ENCODE measurements at regions not wholly inside any gene's neighbourhood (a gene's known extent, or its start where the extent isn't known, plus 50 kb on each side); places are given as distances from the start of the nearest gene placed in this dataset.

DNA sequence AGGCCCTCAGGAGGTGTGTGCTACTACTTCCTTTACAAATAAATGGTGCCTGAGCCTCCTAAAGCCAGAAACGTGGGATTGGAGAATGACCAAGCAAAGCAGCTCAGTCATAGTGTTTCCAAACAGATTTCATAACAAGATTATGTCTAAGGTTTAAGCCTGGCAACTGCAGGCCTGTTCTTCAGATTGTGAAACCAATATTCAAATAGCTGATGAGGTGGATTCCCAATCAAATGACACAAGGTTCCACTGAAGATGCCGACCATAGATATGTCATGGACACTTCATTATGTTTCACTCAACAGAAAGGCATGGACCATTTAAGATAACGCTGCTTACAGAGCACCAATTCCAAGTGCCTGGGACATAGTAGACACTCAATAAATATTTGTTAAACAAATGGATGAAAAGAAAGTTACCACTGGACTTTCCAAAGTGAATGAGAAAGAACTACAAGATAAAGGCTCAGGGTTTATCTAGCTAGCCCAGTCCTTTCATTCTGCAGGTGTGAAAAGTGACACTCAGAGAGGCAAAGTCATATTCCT, 189.5 kb downstream of the ACTL7B start:
- Mint-ChIP-seq H3K4me1 (ENCODE audit: low read depth) (no peaks in the 10 kb centered on the region), H3K9me3 (ENCODE audit: low read depth) (no peaks in the 10 kb centered on the region), H3K36me3 (no peaks in the 10 kb centered on the region), H3K27me3 (no peaks in the 10 kb centered on the region), H3K4me3 (no peak overlapping the region), H3K27ac (no peak overlapping the region)

DNA sequence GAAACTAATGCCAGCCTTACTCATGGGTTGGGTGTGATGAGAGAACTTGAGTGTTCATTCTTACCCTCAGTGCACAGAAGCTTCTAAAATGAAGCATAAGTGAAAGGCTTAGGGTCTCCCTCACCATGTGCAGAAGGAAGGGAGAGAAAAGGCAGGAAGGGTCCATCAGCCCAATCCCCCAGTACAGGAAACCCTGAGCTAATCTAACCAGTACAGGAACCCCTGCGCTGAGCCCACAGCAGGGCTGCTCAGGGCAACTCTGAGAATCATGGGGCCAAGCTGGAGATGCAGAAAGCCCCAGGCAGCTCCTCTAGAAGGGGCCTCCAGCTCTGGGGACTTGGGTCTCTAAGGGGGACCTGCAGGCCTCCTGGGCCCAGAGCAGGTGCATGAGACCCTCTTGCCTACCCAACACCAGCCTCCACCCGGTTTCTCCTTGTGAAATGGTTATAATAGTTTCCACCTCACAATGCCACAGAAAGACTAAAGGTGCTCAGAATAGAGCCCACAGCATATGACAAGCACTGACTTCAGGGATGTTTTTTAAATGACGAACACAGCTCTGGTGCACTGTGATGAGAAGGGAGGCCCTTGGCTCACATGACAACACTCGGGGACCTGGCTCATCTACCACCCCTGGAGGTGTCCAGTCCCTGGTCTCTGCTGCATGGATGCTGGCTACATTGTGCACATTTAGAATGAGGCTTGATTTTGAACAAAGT, 190.1 kb downstream of the ACTL7B start:
- Mint-ChIP-seq H3K27me3 (no peaks in the 10 kb centered on the region), H3K4me3 (no peak overlapping the region), H3K27ac (no peak overlapping the region), H3K4me1 (ENCODE audit: low read depth) (no peaks in the 10 kb centered on the region), H3K36me3 (no peaks in the 10 kb centered on the region), H3K9me3 (ENCODE audit: low read depth) (no peaks in the 10 kb centered on the region)

GRCh38 chr9:108664309-108665255, 191.2 kb downstream of the ACTL7B start:
- Mint-ChIP-seq H3K9me3 (ENCODE audit: low read depth) (no peaks in the 10 kb centered on the region), H3K4me3 (no peak overlapping the region), H3K27ac (no peak overlapping the region), H3K27me3 (no peaks in the 10 kb centered on the region), H3K36me3 (peaks cover 2% of the 10 kb centered on the region), H3K4me1 (ENCODE audit: low read depth) (no peaks in the 10 kb centered on the region)

- H3K4me1 Mint-ChIP-seq (ENCODE audit: low read depth): no peaks in the 10 kb centered on the region
- no peak overlapping the region for H3K4me3 Mint-ChIP-seq
- no peak overlapping the region for H3K27ac Mint-ChIP-seq
- H3K9me3 Mint-ChIP-seq (ENCODE audit: low read depth): no peaks in the 10 kb centered on the region
- no peaks in the 10 kb centered on the region for H3K27me3 Mint-ChIP-seq
- H3K36me3 Mint-ChIP-seq: peaks cover 4% of the 10 kb centered on the region
Observed at GRCh38 chr9:108663422-108663821, 192.4 kb downstream of the ACTL7B start.

DNA sequence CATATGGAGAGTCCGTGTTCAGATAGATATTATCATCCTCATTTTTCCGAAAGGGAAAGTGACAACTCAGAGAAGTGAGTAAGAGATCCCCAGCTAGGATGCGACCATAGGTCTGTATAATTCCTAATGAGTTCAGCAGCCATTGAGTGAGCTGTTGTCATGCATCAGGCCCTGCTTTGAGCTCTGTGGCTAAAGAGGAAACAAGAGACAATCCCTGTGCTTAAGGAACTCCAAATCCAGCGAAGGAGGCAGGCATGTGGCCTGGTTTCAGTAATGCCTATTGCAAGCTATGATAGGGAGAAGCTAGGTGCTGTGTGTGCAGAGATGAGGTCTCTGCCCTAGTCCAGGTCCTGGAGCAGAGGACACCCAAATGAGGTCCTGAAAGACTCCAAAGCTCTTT, 192.8 kb downstream of the ACTL7B start:
- Mint-ChIP-seq H3K36me3 (peaks cover 4% of the 10 kb centered on the region), H3K4me3 (no peak overlapping the region), H3K9me3 (ENCODE audit: low read depth) (no peaks in the 10 kb centered on the region), H3K27me3 (no peaks in the 10 kb centered on the region), H3K4me1 (ENCODE audit: low read depth) (no peaks in the 10 kb centered on the region), H3K27ac (no peak overlapping the region)

DNA sequence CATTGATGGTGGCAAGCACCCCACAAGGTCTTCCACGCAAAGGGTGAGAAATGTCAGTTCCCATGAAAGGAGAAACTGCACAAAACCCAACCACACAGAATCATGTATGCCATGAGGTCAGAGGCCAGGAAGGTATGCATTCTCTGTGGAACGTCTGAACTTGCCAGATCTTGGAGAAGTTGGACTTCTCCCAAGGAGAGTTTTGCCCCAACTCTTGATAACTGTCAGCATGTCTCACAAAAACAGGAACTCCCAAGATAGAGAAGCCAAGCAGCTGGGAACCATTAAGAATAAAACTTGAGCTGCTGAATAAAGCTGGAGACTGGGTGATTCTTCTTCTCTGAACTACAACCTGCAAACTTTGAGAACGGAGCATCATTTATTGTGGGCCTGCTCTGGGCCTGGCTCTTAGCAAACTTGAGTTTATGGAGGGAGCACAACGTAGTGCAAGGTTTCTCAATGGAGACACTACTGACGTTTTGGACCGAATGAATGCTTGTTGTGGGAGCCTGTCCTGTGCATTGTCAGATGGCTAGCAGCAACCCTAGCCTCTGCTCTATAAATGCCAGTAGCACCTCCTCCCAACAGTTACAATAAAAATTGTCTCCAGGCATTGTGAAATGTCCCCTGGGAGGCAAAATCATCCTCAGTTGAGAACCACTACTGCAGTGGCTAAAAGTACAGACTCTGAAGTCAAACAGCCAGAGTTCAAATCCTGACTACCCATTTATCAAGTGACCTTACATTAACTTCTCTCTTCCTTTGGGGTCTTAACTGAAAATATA, 193.5 kb downstream of the ACTL7B start:
- H3K4me3 Mint-ChIP-seq: no peak overlapping the region
- H3K27me3 Mint-ChIP-seq: no peaks in the 10 kb centered on the region
- H3K27ac Mint-ChIP-seq: no peak overlapping the region

GRCh38 chr9:108656566-108656965, 199.2 kb downstream of the ACTL7B start:
- peaks cover 1% of the 10 kb centered on the region for H3K27me3 Mint-ChIP-seq
- H3K27ac Mint-ChIP-seq: no peak overlapping the region
- H3K9me3 Mint-ChIP-seq (ENCODE audit: low read depth): no peaks in the 10 kb centered on the region
- no peak overlapping the region for H3K4me3 Mint-ChIP-seq
- H3K4me1 Mint-ChIP-seq (ENCODE audit: low read depth): no peaks in the 10 kb centered on the region
- H3K36me3 Mint-ChIP-seq: peaks cover 4% of the 10 kb centered on the region

More for the DNA sequence above, 193.5 kb downstream of the ACTL7B start:
- Mint-ChIP-seq H3K36me3 (peaks cover 4% of the 10 kb centered on the region), H3K9me3 (ENCODE audit: low read depth) (no peaks in the 10 kb centered on the region), H3K4me1 (ENCODE audit: low read depth) (no peaks in the 10 kb centered on the region)

DNA sequence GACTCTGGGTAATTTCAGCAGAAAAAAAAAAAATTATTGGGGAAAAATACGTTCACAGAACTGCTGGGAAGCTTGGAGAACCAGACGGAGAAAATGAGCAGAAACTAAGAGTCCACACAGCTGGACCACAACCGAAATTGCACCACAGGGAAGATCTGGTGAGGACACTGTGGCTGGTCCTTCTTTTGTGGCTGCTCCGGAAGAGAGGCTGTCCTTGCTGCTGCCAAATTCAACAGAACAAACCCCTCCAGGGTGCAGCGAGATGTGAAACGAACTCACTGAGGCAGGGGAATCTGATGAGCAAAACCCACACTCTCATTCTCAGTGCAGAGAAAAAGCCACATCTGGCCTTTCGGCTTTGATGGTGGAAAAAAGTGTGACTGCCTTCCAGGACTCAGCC, 200.0 kb downstream of the ACTL7B start:
- H3K36me3 Mint-ChIP-seq: peaks cover 4% of the 10 kb centered on the region
- H3K4me1 Mint-ChIP-seq (ENCODE audit: low read depth): no peaks in the 10 kb centered on the region
- H3K4me3 Mint-ChIP-seq: no peak overlapping the region
- H3K27me3 Mint-ChIP-seq: peaks cover 1% of the 10 kb centered on the region
- H3K27ac Mint-ChIP-seq: no peak overlapping the region
- no peaks in the 10 kb centered on the region for H3K9me3 Mint-ChIP-seq (ENCODE audit: low read depth)

DNA sequence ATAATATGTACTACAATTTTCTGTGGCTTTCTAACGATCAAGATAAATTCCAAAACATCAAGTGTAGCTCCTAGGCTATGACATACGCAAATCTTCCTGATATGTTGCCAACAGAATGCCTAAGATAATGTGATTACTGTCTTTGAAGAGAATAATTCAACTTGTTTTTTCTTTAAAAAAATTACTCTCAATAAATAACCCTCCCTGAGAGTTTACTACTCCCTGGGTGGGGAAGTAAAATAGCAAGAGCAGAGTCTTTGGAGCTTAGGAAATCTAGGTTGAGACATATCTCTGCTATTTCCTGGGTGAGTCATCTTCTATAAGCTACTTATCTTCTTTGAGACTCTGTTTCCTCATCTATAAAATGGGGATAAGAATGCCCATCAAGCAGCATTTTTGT, 201.2 kb downstream of the ACTL7B start:
- Mint-ChIP-seq H3K27me3 (peaks cover 1% of the 10 kb centered on the region), H3K9me3 (ENCODE audit: low read depth) (no peaks in the 10 kb centered on the region), H3K4me1 (ENCODE audit: low read depth) (no peaks in the 10 kb centered on the region), H3K36me3 (peaks cover 2% of the 10 kb centered on the region), H3K4me3 (no peak overlapping the region), H3K27ac (no peak overlapping the region)

- H3K4me3 Mint-ChIP-seq: no peak overlapping the region
- H3K9me3 Mint-ChIP-seq (ENCODE audit: low read depth): no peaks in the 10 kb centered on the region
- no peak overlapping the region for H3K27ac Mint-ChIP-seq
- H3K27me3 Mint-ChIP-seq: peaks cover 1% of the 10 kb centered on the region
- no peaks in the 10 kb centered on the region for H3K36me3 Mint-ChIP-seq
- no peaks in the 10 kb centered on the region for H3K4me1 Mint-ChIP-seq (ENCODE audit: low read depth)
Observed at GRCh38 chr9:108652851-108653250, 202.9 kb downstream of the ACTL7B start.

- no peaks in the 10 kb centered on the region for H3K4me1 Mint-ChIP-seq (ENCODE audit: low read depth)
- no peaks in the 10 kb centered on the region for H3K36me3 Mint-ChIP-seq
- H3K9me3 Mint-ChIP-seq (ENCODE audit: low read depth): no peaks in the 10 kb centered on the region
- H3K27ac Mint-ChIP-seq: no peak overlapping the region
- H3K27me3 Mint-ChIP-seq: peaks cover 1% of the 10 kb centered on the region
- no peak overlapping the region for H3K4me3 Mint-ChIP-seq
Observed at GRCh38 chr9:108650826-108651225, 205.0 kb downstream of the ACTL7B start.

DNA sequence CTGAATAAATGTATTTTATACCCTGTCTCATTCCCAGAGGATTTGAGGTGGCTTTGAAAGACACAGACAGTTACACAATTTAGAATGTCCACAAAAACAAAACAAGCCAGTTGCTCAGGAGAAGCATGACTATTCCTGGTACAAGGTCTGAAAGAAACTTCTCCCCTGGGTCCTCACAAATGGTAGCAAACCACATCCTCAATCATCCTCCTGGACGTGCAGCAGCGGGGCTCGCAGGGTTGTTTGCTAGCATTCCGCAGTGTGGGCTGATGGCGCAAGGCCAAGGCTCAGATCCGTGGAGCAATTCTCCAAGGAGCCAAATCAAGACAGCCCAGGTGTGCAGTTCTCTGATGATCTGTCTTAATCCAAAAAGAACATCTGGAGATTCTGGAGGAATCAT, 210.3 kb downstream of the ACTL7B start:
- H3K4me1 Mint-ChIP-seq (ENCODE audit: low read depth): no peaks in the 10 kb centered on the region
- no peak overlapping the region for H3K4me3 Mint-ChIP-seq
- H3K36me3 Mint-ChIP-seq: no peaks in the 10 kb centered on the region
- peaks cover 1% of the 10 kb centered on the region for H3K27me3 Mint-ChIP-seq
- no peak overlapping the region for H3K27ac Mint-ChIP-seq
- H3K9me3 Mint-ChIP-seq (ENCODE audit: low read depth): no peaks in the 10 kb centered on the region

GRCh38 chr9:108643731-108644510, 211.9 kb downstream of the ACTL7B start:
- H3K27me3 Mint-ChIP-seq: peaks cover 5% of the 10 kb centered on the region
- H3K9me3 Mint-ChIP-seq (ENCODE audit: low read depth): no peaks in the 10 kb centered on the region
- no peak overlapping the region for H3K27ac Mint-ChIP-seq
- no peak overlapping the region for H3K4me3 Mint-ChIP-seq
- no peaks in the 10 kb centered on the region for H3K4me1 Mint-ChIP-seq (ENCODE audit: low read depth)
- no peaks in the 10 kb centered on the region for H3K36me3 Mint-ChIP-seq

GRCh38 chr9:108642871-108643270, 212.9 kb downstream of the ACTL7B start:
- H3K27me3 Mint-ChIP-seq: peaks cover 5% of the 10 kb centered on the region
- H3K36me3 Mint-ChIP-seq: no peaks in the 10 kb centered on the region
- H3K9me3 Mint-ChIP-seq (ENCODE audit: low read depth): no peaks in the 10 kb centered on the region
- no peak overlapping the region for H3K27ac Mint-ChIP-seq
- no peaks in the 10 kb centered on the region for H3K4me1 Mint-ChIP-seq (ENCODE audit: low read depth)
- no peak overlapping the region for H3K4me3 Mint-ChIP-seq

Measured in activated naive CD8-positive, alpha-beta T cell (primary cell).